Keratinocyte (primary cell): ENCODE measurements at regions not wholly inside any gene's neighbourhood (a gene's known extent, or its start where the extent isn't known, plus 50 kb on each side); places are given as distances from the start of the nearest gene placed in this dataset.

Experiments
- DNase-seq: peaks from one replicate; pipeline ENCODE4 v3.0.0-alpha.2; 2011; ENCODE audit warnings: low read depth, missing footprints, low spot score
- FAIRE-seq: peaks from 2 replicates; lab custom pipeline; 2011; peaks lifted over from hg19 to GRCh38; lab: Jason Lieb, UNC
- H2AFZ ChIP-seq: 2 replicates; pipeline ENCODE4 v1.6.0; 2012; ENCODE audit warnings: low read length, control low read depth, inconsistent platforms; ENCODE audit not compliant: control insufficient read depth
- H3K27ac ChIP-seq: 2 replicates; pipeline ENCODE4 v1.5.1; 2011; ENCODE audit warnings: low read length; ENCODE audit not compliant: control insufficient read depth, insufficient read depth
- H3K27me3 ChIP-seq: 3 replicates; pipeline ENCODE4 v1.6.0; 2011; ENCODE audit warnings: low read length; ENCODE audit not compliant: control insufficient read depth, insufficient read depth; ENCODE audit errors: extremely low read depth
- H3K36me3 ChIP-seq, 2 experiments: 2 replicates in 1 of 2; 3 replicates in 1 of 2; pipeline ENCODE4 v1.5.1; 2011; ENCODE audit warnings: low read length in 2 of 2, mild to moderate bottlenecking in 1 of 2; ENCODE audit not compliant: control insufficient read depth in 2 of 2, insufficient read depth in 2 of 2; ENCODE audit errors: extremely low read depth in 1 of 2
- H3K4me1 ChIP-seq: 3 replicates; pipeline ENCODE4 v1.5.1; 2011; ENCODE audit warnings: low read length; ENCODE audit not compliant: control insufficient read depth, insufficient read depth; ENCODE audit errors: extremely low read depth
- H3K4me2 ChIP-seq: 3 replicates; pipeline ENCODE4 v1.6.0; 2011; ENCODE audit warnings: low read depth, low read length; ENCODE audit not compliant: control insufficient read depth, insufficient read depth; ENCODE audit errors: extremely low read depth
- H3K4me3 ChIP-seq, 3 experiments: fragments of 200-600 bp in 1 of 3; sonication (generic) in 1 of 3; 2 replicates in 2 of 3; 3 replicates in 1 of 3; pipeline ENCODE4 v1.5.1; 2011 to 2016; ENCODE audit warnings: low read length in 3 of 3, mild to moderate bottlenecking in 3 of 3, control low read depth in 2 of 3, inconsistent platforms in 1 of 3, low read depth in 1 of 3, mixed read lengths in 1 of 3, mixed run types in 1 of 3, moderate library complexity in 1 of 3; ENCODE audit not compliant: control insufficient read depth in 2 of 3, insufficient read depth in 2 of 3; ENCODE audit errors: extremely low read depth in 1 of 3
- H3K79me2 ChIP-seq: 2 replicates; pipeline ENCODE4 v1.6.0; 2012; ENCODE audit warnings: low read length; ENCODE audit not compliant: control insufficient read depth, insufficient read depth
- H3K9ac ChIP-seq: 3 replicates; pipeline ENCODE4 v1.6.0; 2011; ENCODE audit warnings: low read length; ENCODE audit not compliant: control insufficient read depth, insufficient read depth; ENCODE audit errors: extremely low read depth
- H3K9me1 ChIP-seq: 3 replicates; pipeline ENCODE4 v1.6.0; 2011; ENCODE audit warnings: low read length; ENCODE audit not compliant: control insufficient read depth, insufficient read depth; ENCODE audit errors: extremely low read depth
- H3K9me3 ChIP-seq: 2 replicates; pipeline ENCODE4 v1.5.1; 2012; ENCODE audit warnings: low read depth, low read length; ENCODE audit not compliant: control insufficient read depth
- H4K20me1 ChIP-seq: 3 replicates; pipeline ENCODE4 v1.6.0; 2011; ENCODE audit warnings: low read length; ENCODE audit not compliant: control insufficient read depth, insufficient read depth; ENCODE audit errors: extremely low read depth
- CTCF ChIP-seq, 3 experiments: IDR thresholded peaks in 1 of 3; conservative IDR thresholded peaks in 1 of 3; optimal IDR thresholded peaks in 1 of 3; 2 replicates in 2 of 3; 3 replicates in 1 of 3; pipeline versions ENCODE3 to v1.5.1; 2011; ENCODE audit warnings: low read length in 3 of 3, mild to moderate bottlenecking in 3 of 3, moderate library complexity in 2 of 3, control low read depth in 1 of 3, inconsistent platforms in 1 of 3; ENCODE audit not compliant: insufficient read depth in 2 of 3; ENCODE audit errors: extremely low read depth in 1 of 3
- EZH2 ChIP-seq: IDR thresholded peaks from one replicate; pipeline ENCODE4 v1.6.1; 2012; ENCODE audit warnings: inconsistent platforms, mild to moderate bottlenecking, low read length, moderate library complexity
- dilution Hi-C: fragments of 300-500 bp; cut with MboI; formaldehyde crosslinking; loops from one replicate; pipeline ENCODE4 v1.7.0; 2020; ENCODE audit warnings: low sequenced_read_pairs; ENCODE audit not compliant: extremely low pct_ligation_motif_present

- no peak overlapping the region for H3K9ac ChIP-seq
- FAIRE-seq (no peak), DNase-seq (no peak)
- no peak overlapping the region for H3K4me3 ChIP-seq
- H3K9me3 ChIP-seq = no peaks in the 10 kb centered on the region
- H3K4me2 ChIP-seq = no peak overlapping the region
- H2AFZ ChIP-seq = no peak overlapping the region
- no peaks in the 10 kb centered on the region for H3K79me2 ChIP-seq
- no peaks in the 10 kb centered on the region for H3K27me3 ChIP-seq
- dilution Hi-C loops = no loop called here
- H3K4me1 ChIP-seq = no peaks in the 10 kb centered on the region
- no peak overlapping the region for H3K27ac ChIP-seq
- no peaks in the 10 kb centered on the region for H3K9me1 ChIP-seq
- TF ChIP-seq EZH2 (no peak), CTCF (optimal IDR thresholded peaks at IDR 0.05 in 1 of 3, IDR thresholded peaks at IDR 0.05 in 1 of 3, conservative IDR thresholded peaks at IDR 0.05 in 1 of 3; ENCODE audit: extremely low read depth in 1 of 3, insufficient read depth in 2 of 3, low read length in 3 of 3) (no peak)
- H3K36me3 ChIP-seq = no peaks in the 10 kb centered on the region
- H4K20me1 ChIP-seq = no peaks in the 10 kb centered on the region
Measured at GRCh38 chr12:125245581-125246557, 180.6 kb downstream of the AACS start.

- Histone ChIP-seq H3K79me2 (no peaks in the 10 kb centered on the region), H4K20me1 (no peaks in the 10 kb centered on the region), H3K36me3 (no peaks in the 10 kb centered on the region), H3K9ac (no peak overlapping the region), H3K9me1 (no peaks in the 10 kb centered on the region), H3K9me3 (no peaks in the 10 kb centered on the region), H2AFZ (no peak overlapping the region), H3K4me1 (no peaks in the 10 kb centered on the region), H3K27ac (no peak overlapping the region), H3K4me3 (no peak overlapping the region), H3K4me2 (no peak overlapping the region), H3K27me3 (no peaks in the 10 kb centered on the region)
- TF ChIP-seq EZH2 (no peak), CTCF (optimal IDR thresholded peaks at IDR 0.05 in 1 of 3, IDR thresholded peaks at IDR 0.05 in 1 of 3, conservative IDR thresholded peaks at IDR 0.05 in 1 of 3; ENCODE audit: extremely low read depth in 1 of 3, insufficient read depth in 2 of 3, low read length in 3 of 3) (no peak)
- DNase-seq (no peak), FAIRE-seq (no peak)
- dilution Hi-C loops = no loop called here
Measured at GRCh38 chr12:125247477-125247876, 182.2 kb downstream of the AACS start.
